ENCODE measurements at regions not wholly inside any gene's neighbourhood (a gene's known extent, or its start where the extent isn't known, plus 50 kb on each side); places are given as distances from the start of the nearest gene placed in this dataset.

GRCh38 chr14:61643555-61643954 lies 51.8 kb upstream of the HIF1A start:
- TF ChIP-seq CTCF (IDR thresholded peaks at IDR 0.05) (no peak), POLR2A (IDR thresholded peaks at IDR 0.05) (no peak)

All from esophagus squamous epithelium (tissue), 4 donors.